ENCODE measurements at regions not wholly inside any gene's neighbourhood (a gene's known extent, or its start where the extent isn't known, plus 50 kb on each side); places are given as distances from the start of the nearest gene placed in this dataset.
"Not testable (repeated sequence)": the region's sequence is repeated elsewhere in the genome, so short reads cannot be mapped to it uniquely, and the experiment has no call there.

DNA sequence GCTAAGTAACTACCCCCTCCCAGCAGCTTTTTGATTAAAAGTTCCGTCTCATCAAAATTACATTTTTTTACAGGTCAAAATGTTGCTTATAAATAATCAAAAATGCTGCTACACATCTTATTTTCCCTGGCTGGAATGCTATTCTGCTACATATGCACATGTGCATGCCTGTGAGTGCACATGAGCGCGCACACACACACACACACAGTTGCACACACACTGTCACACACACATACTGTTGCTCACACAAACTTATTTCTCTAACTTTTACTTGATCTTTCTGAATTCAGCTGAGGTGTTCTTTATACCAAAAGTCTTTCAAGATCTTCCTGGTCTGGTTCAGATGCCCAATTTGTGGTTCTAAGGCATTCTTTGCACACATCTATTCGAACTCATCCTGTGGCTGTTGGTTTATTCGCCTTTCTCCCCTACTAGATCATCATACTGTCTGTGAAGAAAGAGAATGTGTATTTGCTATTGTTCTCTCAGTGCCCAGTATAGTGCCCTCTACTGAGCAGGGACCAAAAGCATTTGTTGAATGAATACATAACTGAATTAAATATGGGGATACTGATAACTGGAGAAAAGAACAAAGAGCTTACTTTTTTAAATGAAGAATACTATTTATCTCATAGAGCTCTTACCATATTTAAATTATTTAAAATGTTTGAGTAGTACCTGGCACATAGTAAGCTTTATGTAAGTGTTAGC lies 68.1 kb upstream of the CCDC179 start:
- Mint-ChIP-seq H3K4me1 (peaks cover 9% of the 10 kb centered on the region), H3K27ac (no peak overlapping the region), H3K27me3 (no peaks in the 10 kb centered on the region), H3K4me3 (no peak overlapping the region), H3K9me3 (no peaks in the 10 kb centered on the region), H3K36me3 (ENCODE audit: low read depth) (no peaks in the 10 kb centered on the region)
- POLR2A ChIA-PET: no interaction called here
- intact Hi-C loops (cut with micrococcal nuclease): no loop called here
- ATAC-seq (ENCODE audit: low read depth) (no peak), DNase-seq (no peak)
- TF ChIP-seq, protein P1, sequence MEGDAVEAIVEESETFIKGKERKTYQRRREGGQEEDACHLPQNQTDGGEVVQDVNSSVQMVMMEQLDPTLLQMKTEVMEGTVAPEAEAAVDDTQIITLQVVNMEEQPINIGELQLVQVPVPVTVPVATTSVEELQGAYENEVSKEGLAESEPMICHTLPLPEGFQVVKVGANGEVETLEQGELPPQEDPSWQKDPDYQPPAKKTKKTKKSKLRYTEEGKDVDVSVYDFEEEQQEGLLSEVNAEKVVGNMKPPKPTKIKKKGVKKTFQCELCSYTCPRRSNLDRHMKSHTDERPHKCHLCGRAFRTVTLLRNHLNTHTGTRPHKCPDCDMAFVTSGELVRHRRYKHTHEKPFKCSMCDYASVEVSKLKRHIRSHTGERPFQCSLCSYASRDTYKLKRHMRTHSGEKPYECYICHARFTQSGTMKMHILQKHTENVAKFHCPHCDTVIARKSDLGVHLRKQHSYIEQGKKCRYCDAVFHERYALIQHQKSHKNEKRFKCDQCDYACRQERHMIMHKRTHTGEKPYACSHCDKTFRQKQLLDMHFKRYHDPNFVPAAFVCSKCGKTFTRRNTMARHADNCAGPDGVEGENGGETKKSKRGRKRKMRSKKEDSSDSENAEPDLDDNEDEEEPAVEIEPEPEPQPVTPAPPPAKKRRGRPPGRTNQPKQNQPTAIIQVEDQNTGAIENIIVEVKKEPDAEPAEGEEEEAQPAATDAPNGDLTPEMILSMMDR (IDR thresholded peaks at IDR 0.05): no peak
- CTCF ChIA-PET: no interaction called here

DNA sequence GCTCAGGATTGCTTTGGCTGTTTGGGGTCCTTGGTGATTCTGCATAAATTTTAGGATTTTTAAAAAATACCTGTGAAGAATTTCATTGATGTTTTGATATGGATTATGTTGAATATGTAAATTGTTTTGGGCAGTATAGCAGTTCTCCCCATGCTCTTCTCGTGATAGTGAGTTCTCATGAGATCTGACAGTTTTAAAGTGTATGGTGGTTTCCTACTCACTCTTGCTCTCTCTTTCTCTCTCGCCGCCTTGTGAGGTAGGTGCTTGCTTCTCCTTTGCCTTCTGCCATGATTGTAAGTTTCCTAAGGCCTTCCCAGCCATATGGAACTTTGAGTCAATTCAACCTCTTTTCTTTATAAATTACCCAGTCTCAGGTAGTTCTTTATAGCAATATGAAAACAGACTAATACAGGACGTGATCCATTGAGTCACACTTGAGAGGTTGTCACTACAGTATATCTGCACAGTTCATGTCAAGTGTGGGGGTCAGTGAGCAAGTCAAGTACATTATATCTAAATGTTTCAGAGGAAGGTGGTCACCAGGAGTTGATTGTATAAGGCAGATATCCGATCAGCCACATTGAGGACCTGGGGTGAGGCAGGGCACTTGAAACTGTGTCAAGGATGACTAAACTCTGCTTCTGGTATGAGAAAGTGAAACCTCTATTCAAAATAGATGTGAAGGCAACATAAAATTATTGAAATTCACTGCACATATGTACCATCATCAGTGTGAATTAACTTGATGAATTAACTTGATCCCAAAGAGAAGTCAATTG lies 70.7 kb upstream of the CCDC179 start:
- ChIA-PET CTCF (no interaction called here), POLR2A (no interaction called here)
- Mint-ChIP-seq H3K27me3 (no peaks in the 10 kb centered on the region), H3K27ac (no peak overlapping the region), H3K9me3 (no peaks in the 10 kb centered on the region), H3K36me3 (ENCODE audit: low read depth) (no peaks in the 10 kb centered on the region), H3K4me1 (peaks cover 9% of the 10 kb centered on the region), H3K4me3 (no peak overlapping the region)
- DNase-seq (no peak), ATAC-seq (ENCODE audit: low read depth) (no peak)
- intact Hi-C loops (cut with micrococcal nuclease): no loop called here
- TF ChIP-seq, protein P1 (IDR thresholded peaks at IDR 0.05): no peak

- Mint-ChIP-seq H3K9me3 (peaks cover 3% of the 10 kb centered on the region), H3K4me3 (no peak overlapping the region), H3K36me3 (ENCODE audit: low read depth) (no peaks in the 10 kb centered on the region), H3K4me1 (no peaks in the 10 kb centered on the region), H3K27ac (no peak overlapping the region), H3K27me3 (no peaks in the 10 kb centered on the region)
- TF ChIP-seq, protein P1 (IDR thresholded peaks at IDR 0.05): no peak
- CTCF ChIA-PET: no interaction called here
- no peak for DNase-seq
- POLR2A ChIA-PET: no interaction called here
- ATAC-seq (ENCODE audit: low read depth): no peak
- intact Hi-C loops (cut with micrococcal nuclease): no loop called here
Observed at GRCh38 chr11:22938691-22939090, 78.4 kb upstream of the CCDC179 start.

- H3K4me1 Mint-ChIP-seq; POLR2A ChIA-PET; H3K36me3 Mint-ChIP-seq (ENCODE audit: low read depth); DNase-seq; H3K4me3 Mint-ChIP-seq; H3K9me3 Mint-ChIP-seq; H3K27ac Mint-ChIP-seq; CTCF ChIA-PET; H3K27me3 Mint-ChIP-seq; intact Hi-C loops (cut with micrococcal nuclease); ATAC-seq (ENCODE audit: low read depth): not testable (repeated sequence)
Observed at GRCh38 chr11:22941544-22941943, 81.3 kb upstream of the CCDC179 start.

DNA sequence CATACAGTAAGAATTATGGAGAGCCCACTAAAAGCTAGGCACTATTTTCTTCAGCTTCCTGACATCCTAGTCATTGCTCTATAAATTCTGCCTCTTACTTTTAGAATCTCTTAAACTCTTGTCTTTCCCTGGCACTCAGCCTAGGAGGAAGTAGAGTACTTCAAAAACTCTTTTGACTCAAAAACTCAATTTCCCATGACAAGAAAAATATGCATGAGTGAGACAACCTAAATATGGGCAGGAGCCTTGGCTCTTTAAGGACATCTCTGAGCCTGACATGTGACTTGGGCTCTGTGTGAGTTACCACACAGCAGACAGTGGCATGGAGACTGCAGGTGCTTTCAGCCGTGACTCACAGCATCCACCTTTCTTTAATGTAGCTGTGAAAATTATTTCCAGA lies 97.5 kb upstream of the CCDC179 start:
- TF ChIP-seq, protein P1 (IDR thresholded peaks at IDR 0.05): no peak
- no peaks in the 10 kb centered on the region for H3K36me3 Mint-ChIP-seq (ENCODE audit: low read depth)
- H3K4me3 Mint-ChIP-seq: no peak overlapping the region
- DNase-seq (no peak), ATAC-seq (ENCODE audit: low read depth) (no peak)
- H3K4me1 Mint-ChIP-seq: no peaks in the 10 kb centered on the region
- ChIA-PET CTCF (no interaction called here), POLR2A (no interaction called here)
- intact Hi-C loops (cut with micrococcal nuclease): no loop called here
- peaks cover 4% of the 10 kb centered on the region for H3K9me3 Mint-ChIP-seq
- H3K27ac Mint-ChIP-seq: no peak overlapping the region
- no peaks in the 10 kb centered on the region for H3K27me3 Mint-ChIP-seq
